GM19438 (cell line): ENCODE measurements at regions not wholly inside any gene's neighbourhood (a gene's known extent, or its start where the extent isn't known, plus 50 kb on each side); places are given as distances from the start of the nearest gene placed in this dataset.

Source experiments
- ATAC-seq: cut with Tn5 transposase; IDR thresholded peaks from one replicate; pipeline ENCODE4 v1.9.1; 2021; ENCODE audit warnings: low read depth; ENCODE audit not compliant: unreplicated experiment

- no peak for ATAC-seq
Observed at GRCh38 chr15:31151301-31152233, 50.0 kb upstream of the TRPM1 start.

- ATAC-seq = no peak
Observed at GRCh38 chr15:31153531-31153930, 52.0 kb upstream of the TRPM1 start.

GRCh38 chr15:31155151-31155550 lies 53.6 kb upstream of the TRPM1 start:
- ATAC-seq = no peak

GRCh38 chr15:31156226-31156625 lies 54.7 kb upstream of the TRPM1 start:
- ATAC-seq = no peak

- ATAC-seq = no peak
Observed at GRCh38 chr15:31156808-31157207, 55.3 kb upstream of the TRPM1 start.

- ATAC-seq = no peak
Observed at GRCh38 chr15:31157644-31158069, 56.1 kb upstream of the TRPM1 start.

- no peak for ATAC-seq
Observed at GRCh38 chr15:31158858-31159569, 57.5 kb upstream of the TRPM1 start.

GRCh38 chr15:31159837-31160236 lies 58.3 kb upstream of the TRPM1 start:
- no peak for ATAC-seq

- ATAC-seq = no peak
Observed at GRCh38 chr15:31160297-31160696, 58.8 kb upstream of the TRPM1 start.

- ATAC-seq = no peak
Observed at GRCh38 chr15:31160740-31161495, 59.4 kb upstream of the TRPM1 start.

- ATAC-seq = no peak
Observed at GRCh38 chr15:31161951-31162350, 60.4 kb upstream of the TRPM1 start.

- ATAC-seq = no peak
Observed at GRCh38 chr15:31162721-31163510, 61.4 kb upstream of the TRPM1 start.

GRCh38 chr15:31163769-31164572 lies 62.4 kb upstream of the TRPM1 start:
- ATAC-seq = no peak

- no peak for ATAC-seq
Observed at GRCh38 chr15:31164573-31164912, 63.0 kb upstream of the TRPM1 start.

- ATAC-seq = no peak
Observed at GRCh38 chr15:31169558-31169957, 68.0 kb upstream of the TRPM1 start.

GRCh38 chr15:31171731-31172130 lies 70.2 kb upstream of the TRPM1 start:
- no peak for ATAC-seq

- ATAC-seq = no peak
Observed at GRCh38 chr15:31172606-31173005, 71.1 kb upstream of the TRPM1 start.

- no peak for ATAC-seq
Observed at GRCh38 chr15:31173790-31174450, 72.4 kb upstream of the TRPM1 start.

- no peak for ATAC-seq
Observed at GRCh38 chr15:31175484-31175883, 74.0 kb upstream of the TRPM1 start.
